Endothelial cell of umbilical vein (primary cell): ENCODE measurements at regions not wholly inside any gene's neighbourhood (a gene's known extent, or its start where the extent isn't known, plus 50 kb on each side); places are given as distances from the start of the nearest gene placed in this dataset.
A peak's percentile ranks its signal among the peaks of the same experiment; 100 is the strongest.
"Not testable (repeated sequence)": the region's sequence is repeated elsewhere in the genome, so short reads cannot be mapped to it uniquely, and the experiment has no call there.

Experiments used
- BruUV-seq: library from RNA; stranded (reverse); fragments of 400-500 nt; replicated peaks from 2 replicates; lab custom pipeline; 2021; lab: Mats Ljungman, UMichigan
- CTCF ChIA-PET: fragments of 300-600, 350-600 bp; sonication (Branson Sonifier 250); formaldehyde crosslinking; loops from one replicate; lab custom pipeline; 2021; ENCODE audit warnings: antibody characterized with exemption, inconsistent platforms; lab: Charles Lee
- POLR2A ChIA-PET: fragments of 300-600, 350-600 bp; sonication (Branson Sonifier 250); formaldehyde crosslinking; loops from one replicate; lab custom pipeline; 2021; ENCODE audit warnings: antibody characterized with exemption, inconsistent platforms; lab: Charles Lee
- DNase-seq: peaks from one replicate; pipeline ENCODE4 v3.0.0-alpha.2; 2011; ENCODE audit warnings: low read depth, low spot score
- FAIRE-seq: peaks from 2 replicates; lab custom pipeline; 2011; peaks lifted over from hg19 to GRCh38; lab: Jason Lieb, UNC
- H2AFZ ChIP-seq: 2 replicates; pipeline ENCODE4 v1.6.0; 2012; ENCODE audit warnings: low read depth, low read length, control low read depth, inconsistent platforms
- H3K27ac ChIP-seq: 2 replicates; pipeline ENCODE4 v1.5.1; 2011; ENCODE audit warnings: low read depth, mild to moderate bottlenecking, control low read depth, low read length, moderate library complexity; ENCODE audit not compliant: insufficient read depth
- H3K27me3 ChIP-seq, 2 experiments: 2 replicates each; pipeline versions ENCODE4 v1.6.0 to v1.6.1; 2011; ENCODE audit warnings: low read length in 2 of 2, mixed read lengths in 1 of 2; ENCODE audit not compliant: control insufficient read depth in 2 of 2, insufficient read depth in 2 of 2
- H3K36me3 ChIP-seq, 2 experiments: 2 replicates in 1 of 2; 3 replicates in 1 of 2; pipeline ENCODE4 v1.5.1; 2011; ENCODE audit warnings: low read length in 2 of 2, mild to moderate bottlenecking in 1 of 2, moderate library complexity in 1 of 2; ENCODE audit not compliant: control insufficient read depth in 2 of 2, insufficient read depth in 2 of 2; ENCODE audit errors: extremely low read depth in 1 of 2
- H3K4me1 ChIP-seq: 3 replicates; pipeline ENCODE4 v1.5.1; 2011; ENCODE audit warnings: mild to moderate bottlenecking, low read length; ENCODE audit not compliant: control insufficient read depth, insufficient read depth; ENCODE audit errors: extremely low read depth
- H3K4me2 ChIP-seq: 2 replicates; pipeline ENCODE4 v1.6.1; 2011; ENCODE audit warnings: low read length, control low read depth, mixed read lengths; ENCODE audit not compliant: insufficient read depth
- H3K4me3 ChIP-seq, 3 experiments: fragments of 200-600 bp in 1 of 3; sonication (generic), shearing (Covaris generic) in 1 of 3; replicated peaks in 1 of 3; 2 replicates each; pipeline ENCODE4 v1.5.1; 2011 to 2016; ENCODE audit warnings: control low read depth in 3 of 3, low read length in 3 of 3, mild to moderate bottlenecking in 2 of 3, inconsistent platforms in 1 of 3, low read depth in 1 of 3, moderate library complexity in 1 of 3; ENCODE audit not compliant: insufficient read depth in 1 of 3
- H3K79me2 ChIP-seq: 2 replicates; pipeline ENCODE4 v1.6.0; 2012; ENCODE audit warnings: low read length, inconsistent platforms; ENCODE audit not compliant: control insufficient read depth, insufficient read depth
- H3K9ac ChIP-seq: replicated peaks from 2 replicates; pipeline ENCODE3; 2011; ENCODE audit warnings: low read length, control low read depth; ENCODE audit not compliant: insufficient read depth; ENCODE audit errors: extremely low read depth
- H3K9me1 ChIP-seq: replicated peaks from 3 replicates; pipeline ENCODE4 v1.6.0; 2011; ENCODE audit warnings: mild to moderate bottlenecking, low read length; ENCODE audit not compliant: control insufficient read depth, insufficient read depth; ENCODE audit errors: extremely low read depth
- H3K9me3 ChIP-seq: replicated peaks from 2 replicates; pipeline ENCODE4 v1.5.1; 2012; ENCODE audit warnings: low read length, inconsistent platforms; ENCODE audit not compliant: control insufficient read depth, insufficient read depth
- H4K20me1 ChIP-seq: replicated peaks from 2 replicates; pipeline ENCODE3; 2011; ENCODE audit warnings: mild to moderate bottlenecking, low read length; ENCODE audit not compliant: control insufficient read depth, insufficient read depth; ENCODE audit errors: extremely low read depth
- CTCF ChIP-seq, 2 donors: IDR thresholded peaks; 1 replicate in 1 of 2; 2 replicates in 1 of 2; pipeline ENCODE4 v1.5.1; 2011; ENCODE audit warnings: low read length in 2 of 2, mild to moderate bottlenecking in 2 of 2, moderate library complexity in 2 of 2, control low read depth in 1 of 2, inconsistent platforms in 1 of 2, low read depth in 1 of 2; ENCODE audit not compliant: insufficient read depth in 1 of 2; ENCODE audit errors: extremely low read depth in 1 of 2
- EZH2 ChIP-seq: IDR thresholded peaks from 2 replicates; pipeline ENCODE4 v1.6.1; 2012; ENCODE audit warnings: borderline replicate concordance, low read depth, mild to moderate bottlenecking, moderate library complexity, low read length, inconsistent platforms; ENCODE audit not compliant: severe bottlenecking
- FOS ChIP-seq: IDR thresholded peaks from 2 replicates; pipeline ENCODE4 v1.6.1; 2011; ENCODE audit warnings: mild to moderate bottlenecking, low read length, moderate library complexity, borderline replicate concordance; ENCODE audit not compliant: insufficient read depth
- GATA2 ChIP-seq: IDR thresholded peaks from 2 replicates; pipeline ENCODE4 v1.7.0; 2011; ENCODE audit warnings: low read depth, mild to moderate bottlenecking, moderate library complexity, mixed read lengths, low read length; ENCODE audit not compliant: insufficient read length, insufficient read depth
- JUN ChIP-seq: IDR thresholded peaks from 2 replicates; pipeline ENCODE4 v1.6.1; 2011; ENCODE audit warnings: borderline replicate concordance, low read depth; ENCODE audit not compliant: insufficient read length, insufficient read depth
- MAX ChIP-seq: IDR thresholded peaks from 2 replicates; pipeline ENCODE4 v1.6.1; 2011; ENCODE audit not compliant: insufficient read depth, insufficient read length
- MYC ChIP-seq: IDR thresholded peaks from one replicate; pipeline ENCODE4 v1.6.1; 2011; ENCODE audit warnings: mild to moderate bottlenecking, low read depth, low read length
- POLR2A ChIP-seq: IDR thresholded peaks from 2 replicates; pipeline ENCODE4 v1.6.1; 2012; ENCODE audit warnings: low read depth, mild to moderate bottlenecking, control low read depth, low read length
- POLR2AphosphoS5 ChIP-seq: IDR thresholded peaks from 2 replicates; pipeline ENCODE4 v1.6.1; 2012; ENCODE audit warnings: low read depth, mild to moderate bottlenecking, control low read depth, low read length, moderate library complexity; ENCODE audit not compliant: insufficient read depth
- dilution Hi-C: fragments of 300-500 bp; cut with MboI; formaldehyde crosslinking; loops from one replicate; pipeline ENCODE4 v1.15.0; 2019; ENCODE audit warnings: low sequenced_read_pairs; ENCODE audit not compliant: extremely low pct_ligation_motif_present
- intact Hi-C: fragments of 100-400 bp; cut with micrococcal nuclease; formaldehyde crosslinking; loops from one replicate; pipeline ENCODE4 v1.10.0; 2022

GRCh38 chr2:37773371-37774130, 102.1 kb upstream of the CDC42EP3 start:
- H4K20me1 ChIP-seq, result no peaks in the 10 kb centered on the region
- H3K27me3 ChIP-seq, result no peaks in the 10 kb centered on the region
- H3K36me3 ChIP-seq, result no peaks in the 10 kb centered on the region
- H3K79me2 ChIP-seq, result no peaks in the 10 kb centered on the region
- ChIA-PET POLR2A (no interaction called here), CTCF (no interaction called here)
- no TSS peak for BruUV-seq
- no peak overlapping the region for H3K4me3 ChIP-seq
- no peaks in the 10 kb centered on the region for H3K9me1 ChIP-seq
- intact Hi-C loops (no loop called here), dilution Hi-C loops (no loop called here)
- FAIRE-seq, result no peak
- TF ChIP-seq MAX (no peak), FOS (no peak), JUN (no peak), POLR2A (no peak), MYC (no peak), GATA2 (no peak), CTCF (IDR thresholded peaks at IDR 0.05; ENCODE audit: extremely low read depth in 1 of 2, insufficient read depth in 1 of 2, low read depth in 1 of 2, low read length in 2 of 2) (no peak), EZH2 (no peak), POLR2AphosphoS5 (no peak)
- no peak overlapping the region for H3K9ac ChIP-seq
- no peaks in the 10 kb centered on the region for H3K9me3 ChIP-seq
- H3K4me2 ChIP-seq, result no peak overlapping the region
- no peak for DNase-seq
- H2AFZ ChIP-seq, result no peak overlapping the region
- H3K27ac ChIP-seq, result no peak overlapping the region
- peaks cover 22% of the 10 kb centered on the region for H3K4me1 ChIP-seq

DNA sequence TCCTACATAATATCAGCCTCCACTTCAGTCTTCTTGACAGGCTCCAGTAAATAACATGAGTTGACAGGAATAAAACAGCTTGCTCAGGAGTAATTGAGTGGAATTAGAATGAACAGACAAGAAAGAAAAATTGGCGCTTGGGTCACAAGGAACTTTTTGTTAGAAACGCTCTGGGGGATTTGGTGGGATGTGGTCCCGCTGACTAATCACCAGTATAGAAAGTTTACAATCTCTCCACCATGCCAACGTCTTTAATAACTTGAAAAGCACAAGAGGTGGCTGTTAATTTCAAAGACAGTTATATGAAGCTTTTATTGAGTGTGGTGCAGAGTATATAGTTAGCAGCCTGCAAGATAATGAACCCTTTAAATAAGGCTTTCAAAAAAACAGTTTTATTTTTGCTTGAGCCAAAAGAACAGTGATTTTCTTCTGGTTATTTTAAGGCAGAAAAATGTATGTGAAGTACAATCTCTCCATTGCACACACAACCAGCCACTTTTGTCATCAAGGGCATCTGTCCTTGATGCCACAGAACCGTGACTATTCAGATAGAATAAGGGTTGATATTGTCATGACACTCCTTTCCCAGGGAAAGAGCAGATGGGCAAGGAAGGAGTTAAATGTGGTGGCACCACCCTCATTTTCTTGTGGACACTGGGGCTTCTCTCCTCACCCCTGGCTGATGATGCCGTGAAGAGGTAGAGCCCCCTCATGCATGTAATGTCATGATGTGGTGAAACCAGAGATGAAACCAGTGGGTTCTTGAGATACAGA, 102.9 kb upstream of the CDC42EP3 start:
- CTCF ChIA-PET, H3K4me2 ChIP-seq, H4K20me1 ChIP-seq, H3K4me3 ChIP-seq, H3K27me3 ChIP-seq, dilution Hi-C loops, DNase-seq, BruUV-seq, H3K79me2 ChIP-seq, H3K27ac ChIP-seq, POLR2A ChIA-PET, H3K9me1 ChIP-seq, intact Hi-C loops, H2AFZ ChIP-seq, H3K9me3 ChIP-seq, H3K9ac ChIP-seq, H3K36me3 ChIP-seq: not testable (repeated sequence)
- peak; percentile 4 for FAIRE-seq
- peaks cover 26% of the 10 kb centered on the region for H3K4me1 ChIP-seq
